Limb (tissue), 2 donors: ENCODE measurements at regions not wholly inside any gene's neighbourhood (a gene's known extent, or its start where the extent isn't known, plus 50 kb on each side); places are given as distances from the start of the nearest gene placed in this dataset.
"Not testable (repeated sequence)": the region's sequence is repeated elsewhere in the genome, so short reads cannot be mapped to it uniquely, and the experiment has no call there.

Source experiments
- DNase-seq, 2 donors: peaks; one replicate each; pipeline ENCODE4 v3.0.0-alpha.2; 2016; ENCODE audit errors: extremely low spot score in 2 of 2

GRCh38 chr4:173475751-173476150 lies 54.3 kb downstream of the HAND2 start:
- DNase-seq: no peak

- DNase-seq: no peak
These were observed 60.4 kb downstream of the HAND2 start for GRCh38 chr4:173469622-173470021.

- no peak for DNase-seq
These were observed 61.7 kb downstream of the HAND2 start for GRCh38 chr4:173468314-173468713.

- no peak for DNase-seq
These were observed 63.9 kb downstream of the HAND2 start for GRCh38 chr4:173466101-173466500.

GRCh38 chr4:173464481-173464880 lies 65.5 kb downstream of the HAND2 start:
- no peak for DNase-seq

GRCh38 chr4:173463816-173464215 lies 64.9 kb upstream of the SCRG1 start:
- DNase-seq: no peak

GRCh38 chr4:173461170-173461569 lies 62.3 kb upstream of the SCRG1 start:
- no peak for DNase-seq

GRCh38 chr4:173459857-173460256 lies 60.9 kb upstream of the SCRG1 start:
- no peak for DNase-seq

- no peak for DNase-seq
These were observed 59.0 kb upstream of the SCRG1 start for GRCh38 chr4:173457893-173458292.

GRCh38 chr4:173451435-173451834 lies 52.5 kb upstream of the SCRG1 start:
- not testable (repeated sequence) for DNase-seq

- no peak for DNase-seq
These were observed 51.4 kb upstream of the SCRG1 start for GRCh38 chr4:173450281-173450680.

- DNase-seq: no peak
These were observed 50.4 kb upstream of the SCRG1 start for GRCh38 chr4:173449380-173449717.

GRCh38 chr4:173448608-173449379 lies 49.9 kb upstream of the SCRG1 start:
- peak in 1 of 2 donors; percentile 53 for DNase-seq
